WTC11 (cell line): ENCODE measurements at regions not wholly inside any gene's neighbourhood (a gene's known extent, or its start where the extent isn't known, plus 50 kb on each side); places are given as distances from the start of the nearest gene placed in this dataset.

Experiments used
- ATAC-seq: fragments of 200-7000 bp; cut with Tn5 transposase; 2 replicates; pipeline ENCODE4 v1.10.0; 2021; ENCODE audit warnings: mild to moderate bottlenecking, moderate library complexity
- CTCF ChIA-PET: fragments of 300-600 bp; sonication (Branson Sonifier 250); formaldehyde crosslinking; loops from one replicate; lab custom pipeline; 2021; ENCODE audit warnings: antibody characterized with exemption; lab: Charles Lee
- POLR2A ChIA-PET: fragments of 350-600 bp; sonication (Branson Sonifier 250); formaldehyde crosslinking; loops from one replicate; lab custom pipeline; 2021; ENCODE audit warnings: antibody characterized with exemption; lab: Charles Lee
- DNase-seq: peaks from one replicate; pipeline ENCODE4 v3.0.0; 2021; ENCODE audit warnings: low spot score
- H3K27ac Mint-ChIP-seq: 2 replicates; pipeline ENCODE4 v1.8.0; 2021; ENCODE audit warnings: mixed read lengths
- H3K27me3 Mint-ChIP-seq: 2 replicates; pipeline ENCODE4 v1.8.0; 2021; ENCODE audit warnings: low read depth, mild to moderate bottlenecking, moderate library complexity, mixed read lengths
- H3K36me3 Mint-ChIP-seq: 2 replicates; pipeline ENCODE4 v1.8.0; 2021; ENCODE audit warnings: mixed read lengths
- H3K4me1 Mint-ChIP-seq: 2 replicates; pipeline ENCODE4 v1.8.0; 2022; ENCODE audit warnings: mixed read lengths
- H3K4me3 Mint-ChIP-seq: 2 replicates; pipeline ENCODE4 v1.8.0; 2021; ENCODE audit warnings: mild to moderate bottlenecking, moderate library complexity, mixed read lengths
- H3K9me3 Mint-ChIP-seq: 2 replicates; pipeline ENCODE4 v1.8.0; 2021; ENCODE audit warnings: mixed read lengths
- CREM ChIP-seq: sonication (generic); formaldehyde crosslinking; IDR thresholded peaks from 2 replicates; pipeline ENCODE4 v1.8.1; 2022; ENCODE audit warnings: mild to moderate bottlenecking, missing genetic modification reagents, moderate library complexity
- E2F5 ChIP-seq: sonication (generic); formaldehyde crosslinking; IDR thresholded peaks from 2 replicates; pipeline ENCODE4 v1.8.1; 2022; ENCODE audit warnings: mild to moderate bottlenecking, moderate library complexity, missing genetic modification reagents
- EMX1 ChIP-seq: fragments of 250-450 bp; sonication (Bioruptor Pico); IDR thresholded peaks from 2 replicates; pipeline ENCODE4 v1.8.0; 2021; ENCODE audit warnings: mild to moderate bottlenecking
- FOXJ3 ChIP-seq: sonication (generic); formaldehyde crosslinking; IDR thresholded peaks from 2 replicates; pipeline ENCODE4 v1.9.0; 2021; ENCODE audit warnings: missing genetic modification reagents, mild to moderate bottlenecking, borderline replicate concordance
- GTF2I ChIP-seq: fragments of 250-450 bp; sonication (Bioruptor Pico); conservative IDR thresholded peaks from 2 replicates; pipeline ENCODE4 v1.4.0; 2021; ENCODE audit warnings: mild to moderate bottlenecking
- MYBL2 ChIP-seq: sonication (generic); formaldehyde crosslinking; IDR thresholded peaks from 2 replicates; pipeline ENCODE4 v1.8.1; 2023; ENCODE audit warnings: mild to moderate bottlenecking, moderate library complexity, missing genetic modification reagents
- NFE2L1 ChIP-seq: sonication (generic); formaldehyde crosslinking; IDR thresholded peaks from 2 replicates; pipeline ENCODE4 v1.8.1; 2023; ENCODE audit warnings: missing genetic modification reagents
- NFYB ChIP-seq: sonication (generic); formaldehyde crosslinking; conservative IDR thresholded peaks from 2 replicates; pipeline ENCODE4 v1.8.0; 2022; ENCODE audit warnings: low read depth, missing genetic modification reagents
- NR1H2 ChIP-seq: sonication (generic); formaldehyde crosslinking; IDR thresholded peaks from 2 replicates; pipeline ENCODE4 v1.9.0; 2021; ENCODE audit warnings: mild to moderate bottlenecking, moderate library complexity, missing genetic modification reagents
- PRRX2 ChIP-seq: fragments of 250-450 bp; sonication (Bioruptor Pico); IDR thresholded peaks from 2 replicates; pipeline ENCODE4 v1.8.0; 2021; ENCODE audit warnings: mild to moderate bottlenecking
- SMAD4 ChIP-seq: sonication (generic); formaldehyde crosslinking; IDR thresholded peaks from 2 replicates; pipeline ENCODE4 v1.8.0; 2022; ENCODE audit warnings: mild to moderate bottlenecking, missing genetic modification reagents
- TP53 ChIP-seq: sonication (generic); formaldehyde crosslinking; IDR thresholded peaks from 2 replicates; pipeline ENCODE4 v1.8.1; 2023; ENCODE audit warnings: mild to moderate bottlenecking, missing genetic modification reagents
- ZMAT4 ChIP-seq: fragments of 250-450 bp; sonication (Bioruptor Pico); IDR thresholded peaks from 2 replicates; pipeline ENCODE4 v1.9.0; 2021; ENCODE audit warnings: mild to moderate bottlenecking
- ZNF138 ChIP-seq: sonication (generic); formaldehyde crosslinking; conservative IDR thresholded peaks from 2 replicates; pipeline ENCODE4 v1.8.1; 2022; ENCODE audit warnings: mild to moderate bottlenecking, moderate library complexity, missing genetic modification reagents
- ZNF281 ChIP-seq: sonication (generic); formaldehyde crosslinking; IDR thresholded peaks from 2 replicates; pipeline ENCODE4 v1.8.0; 2023; ENCODE audit warnings: mild to moderate bottlenecking, missing genetic modification reagents
- ZNF396 ChIP-seq: fragments of 250-450 bp; sonication (Bioruptor Pico); IDR thresholded peaks from 2 replicates; pipeline ENCODE4 v1.8.0; 2021; ENCODE audit warnings: mild to moderate bottlenecking, moderate library complexity, borderline replicate concordance
- TF ChIP-seq, protein P1 (sequence below): sonication (generic); formaldehyde crosslinking; IDR thresholded peaks from 2 replicates; pipeline ENCODE4 v1.8.0; 2023; ENCODE audit warnings: missing genetic modification reagents
- TF ChIP-seq, protein P2 (sequence below): sonication (generic); formaldehyde crosslinking; IDR thresholded peaks from 2 replicates; pipeline ENCODE4 v1.8.1; 2023; ENCODE audit warnings: mild to moderate bottlenecking, moderate library complexity, missing genetic modification reagents
- TF ChIP-seq, protein P3 (sequence below): sonication (generic); formaldehyde crosslinking; IDR thresholded peaks from 2 replicates; pipeline ENCODE4 v1.8.1; 2023; ENCODE audit warnings: mild to moderate bottlenecking, missing genetic modification reagents

GRCh38 chr2:41830600-41830999 lies 217.2 kb upstream of the PKDCC start (continued):
- TF ChIP-seq E2F5 (CRISPR knock-in tag): no peak
- TF ChIP-seq FOXJ3 (CRISPR knock-in tag): no peak
- no peak for TF ChIP-seq MYBL2
- TF ChIP-seq CREM (CRISPR knock-in tag): no peak
- no peak for TF ChIP-seq NFYB (CRISPR knock-in tag)
- TF ChIP-seq, protein P1, sequence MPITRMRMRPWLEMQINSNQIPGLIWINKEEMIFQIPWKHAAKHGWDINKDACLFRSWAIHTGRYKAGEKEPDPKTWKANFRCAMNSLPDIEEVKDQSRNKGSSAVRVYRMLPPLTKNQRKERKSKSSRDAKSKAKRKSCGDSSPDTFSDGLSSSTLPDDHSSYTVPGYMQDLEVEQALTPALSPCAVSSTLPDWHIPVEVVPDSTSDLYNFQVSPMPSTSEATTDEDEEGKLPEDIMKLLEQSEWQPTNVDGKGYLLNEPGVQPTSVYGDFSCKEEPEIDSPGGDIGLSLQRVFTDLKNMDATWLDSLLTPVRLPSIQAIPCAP: no peak
- TF ChIP-seq, all 79 proteins: peak for 0

DNA sequence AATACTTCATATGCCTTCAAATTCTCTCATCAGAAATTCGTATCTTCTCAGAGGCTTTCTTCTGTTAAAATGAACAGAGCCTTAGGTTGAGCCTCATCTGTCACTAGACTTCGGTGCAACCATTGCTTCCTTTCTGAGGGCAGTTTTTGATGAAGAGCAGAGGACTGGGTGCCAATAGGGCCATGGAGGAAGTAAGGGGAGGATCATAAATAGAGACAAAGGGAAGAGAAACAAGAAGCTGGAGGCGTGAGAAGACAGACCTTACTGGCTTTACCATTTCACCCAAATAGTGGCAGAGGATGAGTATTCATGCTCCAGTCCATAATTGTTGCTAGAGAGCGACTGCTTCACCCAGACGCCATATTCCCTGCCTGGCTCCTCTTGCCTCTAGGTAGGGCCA lies 215.6 kb upstream of the PKDCC start:
- H3K4me1 Mint-ChIP-seq: no peaks in the 10 kb centered on the region
- H3K9me3 Mint-ChIP-seq: no peaks in the 10 kb centered on the region
- CTCF ChIA-PET: no interaction called here
- ATAC-seq: no peak
- no peak for DNase-seq
- H3K36me3 Mint-ChIP-seq: no peaks in the 10 kb centered on the region
- POLR2A ChIA-PET: no interaction called here
- H3K4me3 Mint-ChIP-seq: no peak overlapping the region
- H3K27ac Mint-ChIP-seq: no peak overlapping the region
- no peak for TF ChIP-seq EMX1 (CRISPR knock-in tag)
- TF ChIP-seq NR1H2 (CRISPR knock-in tag): no peak
- no peak for TF ChIP-seq ZNF138 (CRISPR knock-in tag)
- TF ChIP-seq SMAD4 (CRISPR knock-in tag): no peak
- TF ChIP-seq ZMAT4 (CRISPR knock-in tag): no peak
- no peak for TF ChIP-seq PRRX2
- peaks cover 13% of the 10 kb centered on the region for H3K27me3 Mint-ChIP-seq

DNA sequence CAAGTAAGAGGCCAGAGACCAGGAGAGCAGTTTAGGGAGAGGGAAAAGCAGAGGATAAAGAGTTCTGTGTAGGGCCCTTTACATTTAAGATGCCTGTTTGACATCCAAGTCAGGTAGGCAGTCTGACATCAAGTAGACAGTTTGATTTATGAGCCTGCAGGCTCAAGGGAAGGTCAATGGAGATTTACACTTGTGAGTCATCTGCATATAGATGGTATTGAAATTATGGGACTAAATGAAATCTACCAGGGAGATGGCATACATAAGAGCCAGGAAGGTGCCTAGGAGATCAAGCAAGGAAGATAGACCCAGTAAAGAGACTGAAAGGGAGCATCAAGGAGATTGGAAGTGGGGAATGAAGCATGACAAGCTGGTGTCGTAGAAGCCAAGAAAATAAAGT lies 212.4 kb upstream of the PKDCC start:
- DNase-seq: no peak
- no peaks in the 10 kb centered on the region for H3K9me3 Mint-ChIP-seq
- H3K4me1 Mint-ChIP-seq: no peaks in the 10 kb centered on the region
- H3K27me3 Mint-ChIP-seq: peaks cover 10% of the 10 kb centered on the region
- no peak for ATAC-seq
- POLR2A ChIA-PET: no interaction called here
- TF ChIP-seq, protein P2, sequence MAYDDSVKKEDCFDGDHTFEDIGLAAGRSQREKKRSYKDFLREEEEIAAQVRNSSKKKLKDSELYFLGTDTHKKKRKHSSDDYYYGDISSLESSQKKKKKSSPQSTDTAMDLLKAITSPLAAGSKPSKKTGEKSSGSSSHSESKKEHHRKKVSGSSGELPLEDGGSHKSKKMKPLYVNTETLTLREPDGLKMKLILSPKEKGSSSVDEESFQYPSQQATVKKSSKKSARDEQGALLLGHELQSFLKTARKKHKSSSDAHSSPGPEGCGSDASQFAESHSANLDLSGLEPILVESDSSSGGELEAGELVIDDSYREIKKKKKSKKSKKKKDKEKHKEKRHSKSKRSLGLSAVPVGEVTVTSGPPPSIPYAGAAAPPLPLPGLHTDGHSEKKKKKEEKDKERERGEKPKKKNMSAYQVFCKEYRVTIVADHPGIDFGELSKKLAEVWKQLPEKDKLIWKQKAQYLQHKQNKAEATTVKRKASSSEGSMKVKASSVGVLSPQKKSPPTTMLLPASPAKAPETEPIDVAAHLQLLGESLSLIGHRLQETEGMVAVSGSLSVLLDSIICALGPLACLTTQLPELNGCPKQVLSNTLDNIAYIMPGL: no peak
- TF ChIP-seq EMX1 (CRISPR knock-in tag) (no peak), TP53 (CRISPR knock-in tag) (no peak), ZNF396 (CRISPR knock-in tag) (no peak), ZNF281 (CRISPR knock-in tag) (no peak), GTF2I (no peak), NFE2L1 (no peak)
- TF ChIP-seq, protein P3, sequence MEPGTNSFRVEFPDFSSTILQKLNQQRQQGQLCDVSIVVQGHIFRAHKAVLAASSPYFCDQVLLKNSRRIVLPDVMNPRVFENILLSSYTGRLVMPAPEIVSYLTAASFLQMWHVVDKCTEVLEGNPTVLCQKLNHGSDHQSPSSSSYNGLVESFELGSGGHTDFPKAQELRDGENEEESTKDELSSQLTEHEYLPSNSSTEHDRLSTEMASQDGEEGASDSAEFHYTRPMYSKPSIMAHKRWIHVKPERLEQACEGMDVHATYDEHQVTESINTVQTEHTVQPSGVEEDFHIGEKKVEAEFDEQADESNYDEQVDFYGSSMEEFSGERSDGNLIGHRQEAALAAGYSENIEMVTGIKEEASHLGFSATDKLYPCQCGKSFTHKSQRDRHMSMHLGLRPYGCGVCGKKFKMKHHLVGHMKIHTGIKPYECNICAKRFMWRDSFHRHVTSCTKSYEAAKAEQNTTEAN (CRISPR knock-in tag): no peak
- no peak overlapping the region for H3K4me3 Mint-ChIP-seq
- no peaks in the 10 kb centered on the region for H3K36me3 Mint-ChIP-seq
- no peak overlapping the region for H3K27ac Mint-ChIP-seq
- CTCF ChIA-PET: no interaction called here
